Anterior cingulate cortex (tissue), 58 donors: ENCODE measurements at regions not wholly inside any gene's neighbourhood (a gene's known extent, or its start where the extent isn't known, plus 50 kb on each side); places are given as distances from the start of the nearest gene placed in this dataset.
"Not testable (repeated sequence)": the region's sequence is repeated elsewhere in the genome, so short reads cannot be mapped to it uniquely, and the experiment has no call there.

Source experiments
- DNase-seq, 58 donors: peaks; one replicate each; lab custom pipeline; 2025; lab: John Stamatoyannopoulos, UW

DNA sequence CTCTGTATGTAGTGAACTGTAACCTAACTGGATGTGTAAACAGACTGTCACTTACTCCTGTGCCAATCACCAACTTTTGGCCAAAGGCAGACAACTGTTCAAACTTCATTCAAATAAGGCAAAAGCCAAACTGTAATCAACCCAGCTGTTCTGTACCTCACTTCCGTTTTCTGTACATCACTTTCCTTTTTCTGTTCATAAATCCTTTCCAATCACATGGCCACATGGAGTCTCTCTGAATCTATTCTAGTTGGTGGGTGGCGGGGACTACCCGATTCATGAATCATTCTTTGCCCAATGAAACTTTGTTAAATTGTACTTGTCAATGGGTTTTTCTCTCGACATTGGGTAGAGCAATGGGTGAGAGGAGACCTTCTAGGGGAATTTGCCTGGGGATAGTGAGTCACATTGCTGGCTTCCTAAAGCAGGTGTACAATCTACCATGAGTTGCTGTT lies 178.3 kb upstream of the RFC3 start:
- no peak for DNase-seq

DNA sequence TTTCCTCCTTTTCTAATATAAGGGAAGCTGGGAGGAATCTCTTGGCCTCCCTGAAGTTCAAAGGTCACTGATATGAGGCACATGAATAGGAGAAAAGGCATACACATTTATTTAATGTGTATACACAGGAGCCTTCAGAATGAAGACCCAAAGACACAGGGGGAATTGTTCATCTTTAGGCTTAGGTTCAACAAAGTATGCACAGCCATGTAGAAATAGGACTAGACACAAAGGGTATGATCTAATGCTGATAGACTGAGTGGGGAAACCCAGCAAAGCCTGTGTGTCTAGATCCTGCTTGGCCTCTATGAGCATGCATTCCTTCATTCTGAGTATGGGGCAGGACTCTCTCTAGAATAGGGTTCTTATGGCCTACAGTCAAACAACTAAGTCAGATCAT lies 177.1 kb upstream of the RFC3 start:
- no peak for DNase-seq

- no peak for DNase-seq
Observed at GRCh38 chr13:33642374-33643065, 175.4 kb upstream of the RFC3 start.

- no peak for DNase-seq
Observed at GRCh38 chr13:33644581-33645543, 173.1 kb upstream of the RFC3 start.

GRCh38 chr13:33645591-33646554 lies 172.1 kb upstream of the RFC3 start:
- no peak for DNase-seq

DNA sequence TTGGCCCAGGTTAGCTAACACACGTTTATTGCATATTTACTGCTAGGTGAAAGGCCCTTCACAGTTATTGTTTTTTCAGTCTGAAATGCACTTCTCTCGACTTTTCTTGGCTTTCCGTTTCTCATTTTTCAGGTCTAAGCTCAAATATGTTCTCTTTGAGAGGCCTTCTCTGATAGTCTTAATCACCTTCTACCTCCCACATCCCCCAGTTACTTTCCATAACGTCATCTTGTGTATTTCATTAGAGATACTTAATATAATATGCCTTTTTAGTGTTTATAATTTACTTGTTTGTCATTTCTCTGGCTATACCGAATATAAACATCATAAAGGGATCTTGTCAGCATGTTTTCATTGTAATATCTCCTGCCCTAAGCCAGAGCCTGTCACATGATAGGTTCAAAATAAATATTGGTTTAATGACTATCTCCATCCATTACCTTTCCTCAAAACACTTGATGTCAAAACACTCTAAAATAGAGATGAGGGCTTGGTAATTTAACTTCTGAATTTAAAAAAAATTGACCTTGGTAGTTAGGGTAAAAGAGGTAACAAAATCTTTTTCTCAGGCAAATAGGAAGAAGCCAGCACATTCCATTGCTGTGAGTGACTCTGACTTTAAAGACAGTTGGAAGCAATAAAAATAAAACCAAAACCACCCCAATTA lies 168.6 kb upstream of the RFC3 start:
- no peak for DNase-seq

- DNase-seq: no peak
Observed at GRCh38 chr13:33651766-33652165, 166.2 kb upstream of the RFC3 start.

- no peak for DNase-seq
Observed at GRCh38 chr13:33657274-33657673, 160.7 kb upstream of the RFC3 start.

- DNase-seq: no peak
Observed at GRCh38 chr13:33659466-33659865, 158.5 kb upstream of the RFC3 start.

DNA sequence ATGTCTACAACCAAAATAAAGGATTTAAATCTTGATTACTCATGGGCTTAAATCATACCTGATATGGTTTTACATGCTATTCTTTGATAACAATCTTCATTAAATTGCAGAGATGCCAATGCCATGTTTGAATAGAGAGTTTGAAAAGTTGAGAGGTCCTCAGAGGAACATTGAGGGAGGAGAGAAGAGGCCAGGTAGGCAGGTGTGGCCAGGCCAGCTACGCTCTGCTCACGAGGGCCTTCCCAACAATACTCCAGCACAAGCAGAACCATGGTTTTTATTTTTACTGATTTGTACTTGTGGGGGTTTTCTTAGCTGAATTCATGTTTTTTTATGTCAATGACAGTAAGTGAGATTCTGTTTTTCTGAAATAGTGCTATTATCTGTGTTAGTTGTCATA lies 158.1 kb upstream of the RFC3 start:
- no peak for DNase-seq

DNA sequence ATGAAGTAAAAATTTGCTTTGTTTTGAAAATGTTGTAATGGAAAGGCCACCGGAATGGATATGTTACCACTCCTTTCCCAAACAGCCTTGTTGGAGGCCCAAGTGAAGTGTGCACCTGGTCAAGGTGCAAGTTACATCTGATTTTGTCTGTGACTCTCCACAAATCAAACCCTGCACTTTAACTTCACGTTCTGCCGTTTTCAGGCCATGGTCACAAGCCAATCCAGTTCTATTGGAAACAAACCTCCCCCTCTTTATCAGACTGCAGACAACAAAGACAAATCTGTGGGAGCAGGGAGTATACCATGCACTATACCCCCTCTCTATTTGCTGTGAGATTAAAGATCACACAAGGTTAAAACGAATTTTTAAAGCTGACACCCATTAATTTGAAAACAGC lies 155.6 kb upstream of the RFC3 start:
- DNase-seq: no peak

GRCh38 chr13:33665626-33666175 lies 152.2 kb upstream of the RFC3 start:
- DNase-seq: no peak

DNA sequence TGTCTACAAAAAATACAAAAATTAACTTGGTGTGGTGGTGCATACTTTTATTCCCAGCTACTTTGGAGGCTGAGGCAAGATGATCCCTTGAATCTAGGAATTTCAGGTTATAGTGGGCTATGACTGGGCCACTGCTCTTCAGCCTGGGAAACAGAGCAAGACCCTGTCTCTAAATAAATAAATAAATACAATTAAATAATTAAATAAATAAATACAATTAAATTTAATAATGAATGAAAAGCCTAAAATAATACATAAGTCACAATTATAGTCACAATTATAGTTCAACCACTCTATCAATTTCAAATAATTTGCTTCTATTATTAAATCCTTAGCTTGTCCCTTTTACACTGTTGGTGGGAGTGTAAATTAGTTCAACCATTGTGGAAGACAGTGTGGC lies 146.4 kb upstream of the RFC3 start:
- no peak for DNase-seq

GRCh38 chr13:33672022-33672421 lies 145.9 kb upstream of the RFC3 start:
- DNase-seq: not testable (repeated sequence)

DNA sequence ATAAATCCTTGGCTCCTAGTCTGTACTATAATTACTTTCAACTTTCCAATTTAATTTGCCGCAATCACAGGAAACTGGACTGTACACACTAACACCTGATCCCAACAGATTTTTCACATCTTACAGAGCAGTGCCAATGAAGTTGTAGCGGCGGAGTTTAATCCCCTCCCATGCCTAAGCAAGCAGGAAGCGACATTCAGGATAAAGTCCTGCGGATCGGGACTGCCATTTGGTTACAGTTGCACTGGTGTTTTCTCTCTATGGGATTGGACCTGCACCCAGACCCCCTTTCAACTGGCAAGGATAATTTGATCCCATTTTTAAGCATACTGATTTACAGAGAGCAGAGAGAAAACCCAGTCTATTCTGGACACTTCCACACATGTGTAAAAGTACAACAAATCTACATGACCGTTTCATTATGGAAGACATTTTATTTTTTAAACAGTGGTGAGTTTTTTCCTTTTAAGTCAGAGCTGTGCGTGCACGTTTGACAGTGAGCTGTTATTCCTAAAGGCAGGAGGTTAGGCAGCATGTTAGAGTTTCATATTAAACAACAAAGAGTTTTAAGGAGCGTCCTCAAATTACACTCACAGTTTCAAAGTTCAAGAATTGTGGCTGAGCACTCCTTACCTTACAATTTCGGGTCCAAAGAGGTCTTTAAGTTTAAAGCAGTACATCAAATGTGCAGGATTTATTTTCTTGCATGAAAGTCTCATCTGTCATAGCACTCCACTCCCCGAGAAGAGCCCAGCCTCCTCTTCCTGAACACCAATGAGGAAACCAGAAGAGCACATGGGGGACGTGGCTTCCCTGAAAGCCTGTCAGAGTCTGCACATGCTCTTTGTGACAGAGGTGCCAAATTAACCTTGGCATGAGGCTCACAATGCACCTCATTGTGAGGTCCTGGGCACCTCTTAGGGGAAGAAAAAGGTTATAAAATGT lies 141.6 kb upstream of the RFC3 start:
- peak in 15 of 58 donors; percentile 1 to 29 (median 10) for DNase-seq

DNA sequence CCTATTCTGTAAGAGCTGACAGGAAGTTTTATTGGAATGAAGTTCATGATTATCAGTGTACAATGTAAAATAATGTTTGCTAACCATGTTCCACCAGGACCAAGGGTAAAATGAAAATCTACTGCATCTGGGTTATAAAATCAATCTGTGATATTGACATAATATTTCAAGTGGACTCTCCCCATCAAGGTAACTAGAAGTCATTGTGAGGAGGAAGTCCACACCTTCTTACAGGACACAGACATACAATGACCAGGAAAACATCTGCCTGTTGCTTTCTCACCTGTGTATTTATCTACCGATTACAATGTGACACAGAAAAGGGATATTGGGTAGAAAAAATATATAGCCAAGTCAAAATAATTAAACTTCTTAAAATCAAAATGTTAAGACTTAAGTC lies 140.7 kb upstream of the RFC3 start:
- no peak for DNase-seq

DNA sequence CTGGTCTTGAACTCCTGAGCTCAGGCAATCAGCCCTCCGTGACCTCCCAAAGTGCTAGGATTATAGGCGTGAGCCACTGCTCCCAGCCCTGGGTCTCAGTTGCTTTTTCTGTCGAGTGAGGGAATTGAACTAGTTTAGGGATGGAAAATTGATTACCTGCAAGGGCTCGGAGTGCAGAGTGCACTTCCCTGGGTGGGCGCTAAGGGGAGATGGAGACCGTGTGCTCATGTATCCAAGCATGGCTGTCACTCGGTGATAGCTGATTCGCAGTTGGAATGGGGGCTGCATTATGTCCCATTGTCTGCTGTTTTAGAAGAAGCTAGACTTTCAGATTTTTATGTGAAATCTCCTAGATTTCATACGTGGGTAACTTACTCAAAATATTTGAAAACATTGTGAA lies 139.9 kb upstream of the RFC3 start:
- no peak for DNase-seq

GRCh38 chr13:33678906-33679657 lies 138.9 kb upstream of the RFC3 start:
- peak in 25 of 58 donors; percentile 3 to 78 (median 28) for DNase-seq
